Breast epithelium (tissue), 3 donors: ENCODE measurements at regions not wholly inside any gene's neighbourhood (a gene's known extent, or its start where the extent isn't known, plus 50 kb on each side); places are given as distances from the start of the nearest gene placed in this dataset.

Source experiments
- CTCF ChIP-seq, 3 donors: fragments of 450-650 bp; IDR thresholded peaks; one replicate each; pipeline ENCODE4 v1.5.1; 2016 to 2017; ENCODE audit warnings: antibody characterized with exemption in 3 of 3, mild to moderate bottlenecking in 3 of 3, moderate library complexity in 3 of 3
- POLR2A ChIP-seq: fragments of 450-650 bp; IDR thresholded peaks from one replicate; pipeline ENCODE4 v1.6.1; 2016; ENCODE audit warnings: antibody characterized with exemption, mild to moderate bottlenecking, moderate library complexity
- POLR2AphosphoS5 ChIP-seq, 3 donors: sonication (generic); formaldehyde crosslinking; IDR thresholded peaks; one replicate each; pipeline ENCODE4 v1.6.1; 2017; ENCODE audit warnings: antibody characterized with exemption in 3 of 3

GRCh38 chr12:105479710-105480109 is 149.2 kb downstream of the C12orf75 start:
- TF ChIP-seq CTCF (IDR thresholded peaks at IDR 0.05) (no peak), POLR2AphosphoS5 (IDR thresholded peaks at IDR 0.05) (no peak), POLR2A (no peak)
